Suprapubic skin (tissue), 3 donors: ENCODE measurements at regions not wholly inside any gene's neighbourhood (a gene's known extent, or its start where the extent isn't known, plus 50 kb on each side); places are given as distances from the start of the nearest gene placed in this dataset.

ENCODE experiments used
- EP300 ChIP-seq: sonication (generic); formaldehyde crosslinking; IDR thresholded peaks from one replicate; pipeline ENCODE4 v1.6.1; 2017; ENCODE audit warnings: antibody characterized with exemption
- POLR2A ChIP-seq, 2 donors: fragments of 450-650 bp; IDR thresholded peaks; one replicate each; pipeline ENCODE4 v1.6.1; 2017; ENCODE audit warnings: antibody characterized with exemption in 2 of 2, mild to moderate bottlenecking in 2 of 2, moderate library complexity in 2 of 2
- TF ChIP-seq, protein P1 (sequence below), 2 donors: fragments of 200-600 bp in 1 of 2; fragments of 450-650 bp in 1 of 2; sonication (generic) in 1 of 2; IDR thresholded peaks; one replicate each; pipeline ENCODE4 v1.5.1; 2016 to 2019; ENCODE audit warnings: antibody characterized with exemption in 2 of 2, mild to moderate bottlenecking in 1 of 2, moderate library complexity in 1 of 2

DNA sequence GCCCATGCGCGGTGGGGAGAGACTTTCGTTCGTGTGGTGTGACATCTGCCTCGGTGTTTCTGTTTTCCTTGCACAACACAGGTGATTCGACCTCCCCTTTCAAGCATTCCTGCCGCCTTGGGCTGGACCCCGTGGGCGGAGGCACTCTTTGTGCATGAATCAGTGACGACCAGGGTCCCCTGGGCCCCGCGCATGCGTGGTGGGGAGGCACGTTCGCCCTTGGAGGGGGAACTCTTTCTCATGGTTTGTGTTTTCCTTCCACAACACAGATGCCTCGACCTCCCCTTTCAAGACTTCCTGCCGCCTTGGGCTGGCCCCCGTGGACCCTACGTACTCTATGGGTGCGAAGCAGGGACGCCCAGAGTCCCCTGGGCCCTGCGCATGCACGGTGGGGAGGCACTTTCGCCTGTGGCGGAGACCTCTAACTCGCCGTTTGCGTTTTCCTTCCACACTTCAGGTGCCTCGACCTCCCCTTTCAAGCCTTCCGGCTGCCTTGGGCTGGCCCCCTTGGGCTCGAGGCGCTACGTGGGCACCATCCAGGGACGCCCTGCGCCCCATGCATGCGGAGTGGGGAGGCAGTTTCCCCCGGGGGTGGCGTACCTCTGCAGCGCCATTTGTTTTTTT, 340.9 kb downstream of the ALG10 start:
- TF ChIP-seq EP300 (no peak), POLR2A (IDR thresholded peaks at IDR 0.05) (no peak)
- TF ChIP-seq, protein P1, sequence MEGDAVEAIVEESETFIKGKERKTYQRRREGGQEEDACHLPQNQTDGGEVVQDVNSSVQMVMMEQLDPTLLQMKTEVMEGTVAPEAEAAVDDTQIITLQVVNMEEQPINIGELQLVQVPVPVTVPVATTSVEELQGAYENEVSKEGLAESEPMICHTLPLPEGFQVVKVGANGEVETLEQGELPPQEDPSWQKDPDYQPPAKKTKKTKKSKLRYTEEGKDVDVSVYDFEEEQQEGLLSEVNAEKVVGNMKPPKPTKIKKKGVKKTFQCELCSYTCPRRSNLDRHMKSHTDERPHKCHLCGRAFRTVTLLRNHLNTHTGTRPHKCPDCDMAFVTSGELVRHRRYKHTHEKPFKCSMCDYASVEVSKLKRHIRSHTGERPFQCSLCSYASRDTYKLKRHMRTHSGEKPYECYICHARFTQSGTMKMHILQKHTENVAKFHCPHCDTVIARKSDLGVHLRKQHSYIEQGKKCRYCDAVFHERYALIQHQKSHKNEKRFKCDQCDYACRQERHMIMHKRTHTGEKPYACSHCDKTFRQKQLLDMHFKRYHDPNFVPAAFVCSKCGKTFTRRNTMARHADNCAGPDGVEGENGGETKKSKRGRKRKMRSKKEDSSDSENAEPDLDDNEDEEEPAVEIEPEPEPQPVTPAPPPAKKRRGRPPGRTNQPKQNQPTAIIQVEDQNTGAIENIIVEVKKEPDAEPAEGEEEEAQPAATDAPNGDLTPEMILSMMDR (IDR thresholded peaks at IDR 0.05) = no peak
